HG03575 (cell line): ENCODE measurements at regions not wholly inside any gene's neighbourhood (a gene's known extent, or its start where the extent isn't known, plus 50 kb on each side); places are given as distances from the start of the nearest gene placed in this dataset.

Source experiments
- ATAC-seq: cut with Tn5 transposase; IDR thresholded peaks from one replicate; pipeline ENCODE4 v1.9.1; 2021; ENCODE audit not compliant: unreplicated experiment, insufficient number of reproducible peaks, low FRiP score; ENCODE audit errors: extremely low read depth

DNA sequence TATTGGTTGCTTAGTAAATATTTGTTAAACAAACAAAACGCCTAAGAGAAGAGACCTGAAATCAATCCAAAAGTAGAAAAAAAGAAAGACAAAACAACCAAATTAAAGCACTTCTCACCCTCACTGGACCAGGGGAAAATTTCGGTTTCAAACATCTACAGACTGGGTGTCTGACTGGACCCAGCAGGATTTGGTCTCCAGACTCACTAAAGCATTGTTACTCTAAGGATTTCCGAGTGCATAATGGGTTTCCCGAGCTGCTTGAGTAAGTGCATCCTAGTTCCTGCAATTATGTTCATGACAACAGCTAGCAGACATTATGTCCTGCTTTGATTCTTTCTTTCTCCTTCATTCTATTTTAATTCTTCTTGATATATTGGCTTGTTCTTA is 51.8 kb upstream of the FAM3C start:
- ATAC-seq = no peak

GRCh38 chr7:121447243-121447910 is 51.3 kb upstream of the FAM3C start:
- no peak for ATAC-seq

DNA sequence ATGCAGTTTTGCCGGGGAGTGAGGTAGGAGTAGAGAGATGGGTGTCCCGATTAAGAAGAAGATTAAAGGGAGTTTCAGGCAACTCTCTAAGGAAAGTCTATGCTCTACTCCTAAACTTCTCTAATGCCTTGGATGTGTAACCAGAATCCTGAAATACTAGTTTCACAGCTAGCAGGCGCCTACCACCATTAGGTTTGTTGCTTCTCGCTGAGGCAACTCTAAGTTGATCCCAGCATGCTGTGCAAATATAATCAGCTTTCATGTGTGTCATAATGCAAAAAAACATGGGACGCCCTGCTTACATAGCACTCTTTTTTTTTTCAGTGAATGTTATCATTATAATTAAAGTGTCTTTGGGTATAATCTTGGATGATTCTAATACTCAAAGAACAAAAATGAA is 50.4 kb upstream of the FAM3C start:
- ATAC-seq = no peak
